Nucleus accumbens (tissue), 56 donors: ENCODE measurements at regions not wholly inside any gene's neighbourhood (a gene's known extent, or its start where the extent isn't known, plus 50 kb on each side); places are given as distances from the start of the nearest gene placed in this dataset.

ENCODE experiments used
- DNase-seq, 56 donors: peaks; one replicate each; lab custom pipeline; 2025; lab: John Stamatoyannopoulos, UW

- DNase-seq = no peak
These were observed 122.3 kb upstream of the DDX18 start for GRCh38 chr2:117692001-117692763.

- DNase-seq = no peak
These were observed 121.3 kb upstream of the DDX18 start for GRCh38 chr2:117693154-117693553.

- DNase-seq = no peak
These were observed 120.8 kb upstream of the DDX18 start for GRCh38 chr2:117693651-117694050.

GRCh38 chr2:117698287-117698686 is 116.2 kb upstream of the DDX18 start:
- no peak for DNase-seq

GRCh38 chr2:117698819-117699218 is 115.7 kb upstream of the DDX18 start:
- no peak for DNase-seq

GRCh38 chr2:117700471-117700870 is 114.0 kb upstream of the DDX18 start:
- no peak for DNase-seq

- DNase-seq = no peak
These were observed 113.1 kb upstream of the DDX18 start for GRCh38 chr2:117701365-117701764.

GRCh38 chr2:117702098-117702497 is 112.4 kb upstream of the DDX18 start:
- no peak for DNase-seq

- DNase-seq = no peak
These were observed 110.6 kb upstream of the DDX18 start for GRCh38 chr2:117703858-117704257.

- no peak for DNase-seq
These were observed 109.7 kb upstream of the DDX18 start for GRCh38 chr2:117704818-117705217.

- no peak for DNase-seq
These were observed 106.6 kb upstream of the DDX18 start for GRCh38 chr2:117707874-117708273.

GRCh38 chr2:117712684-117713083 is 101.8 kb upstream of the DDX18 start:
- no peak for DNase-seq

- DNase-seq = no peak
These were observed 100.4 kb upstream of the DDX18 start for GRCh38 chr2:117714110-117714509.

- DNase-seq = peak in 10 of 56 donors; percentile 4 to 51 (median 20)
These were observed 99.6 kb upstream of the DDX18 start for GRCh38 chr2:117714745-117715417.

GRCh38 chr2:117716505-117716904 is 98.0 kb upstream of the DDX18 start:
- DNase-seq = no peak

GRCh38 chr2:117717072-117717471 is 97.4 kb upstream of the DDX18 start:
- no peak for DNase-seq

- DNase-seq = no peak
These were observed 96.4 kb upstream of the DDX18 start for GRCh38 chr2:117718048-117718447.

- no peak for DNase-seq
These were observed 93.7 kb upstream of the DDX18 start for GRCh38 chr2:117720765-117721164.

- DNase-seq = no peak
These were observed 91.0 kb upstream of the DDX18 start for GRCh38 chr2:117723483-117723882.

- no peak for DNase-seq
These were observed 90.5 kb upstream of the DDX18 start for GRCh38 chr2:117723888-117724434.

GRCh38 chr2:117726747-117727146 is 87.7 kb upstream of the DDX18 start:
- DNase-seq = no peak

GRCh38 chr2:117737846-117738245 is 76.6 kb upstream of the DDX18 start:
- DNase-seq = no peak
